Endodermal cell (in vitro differentiated cells): ENCODE measurements at regions not wholly inside any gene's neighbourhood (a gene's known extent, or its start where the extent isn't known, plus 50 kb on each side); places are given as distances from the start of the nearest gene placed in this dataset.

Experiments used
- DNase-seq: peaks from one replicate; pipeline ENCODE4 v3.0.0-alpha.2; 2017
- H3K27ac ChIP-seq: 2 replicates; pipeline ENCODE4 v1.5.1; 2013; ENCODE audit warnings: mild to moderate bottlenecking, low read depth, low read length, moderate library complexity
- H3K27me3 ChIP-seq: 2 replicates; pipeline ENCODE4 v1.6.1; 2013; ENCODE audit warnings: mild to moderate bottlenecking, low read length, moderate library complexity; ENCODE audit not compliant: insufficient read depth, control insufficient read depth, poor library complexity, severe bottlenecking
- H3K36me3 ChIP-seq: 2 replicates; pipeline ENCODE4 v1.7.0; 2013; ENCODE audit warnings: mild to moderate bottlenecking, low read length, moderate library complexity; ENCODE audit not compliant: control insufficient read depth, insufficient read depth
- H3K4me1 ChIP-seq: one replicate; pipeline ENCODE4 v1.7.0; 2013; ENCODE audit warnings: low read length; ENCODE audit not compliant: control insufficient read depth, insufficient read depth
- H3K4me3 ChIP-seq: 2 replicates; pipeline ENCODE4 v1.5.1; 2013; ENCODE audit warnings: mild to moderate bottlenecking, low read length, moderate library complexity
- H3K9ac ChIP-seq: 2 replicates; pipeline ENCODE4 v1.6.1; 2013; ENCODE audit warnings: mild to moderate bottlenecking, low read length, moderate library complexity; ENCODE audit not compliant: poor library complexity, severe bottlenecking; ENCODE audit errors: extremely low read depth
- H3K9me3 ChIP-seq: 2 replicates; pipeline ENCODE4 v1.6.1; 2013; ENCODE audit warnings: mild to moderate bottlenecking, low read length, moderate library complexity; ENCODE audit not compliant: control insufficient read depth
- H3K27ac Mint-ChIP-seq: 2 replicates; pipeline ENCODE4 v1.8.0; 2020; ENCODE audit warnings: mixed read lengths
- H3K27me3 Mint-ChIP-seq: 2 replicates; pipeline ENCODE4 v1.8.0; 2021; ENCODE audit warnings: mild to moderate bottlenecking, mixed read lengths; ENCODE audit not compliant: insufficient read depth
- H3K36me3 Mint-ChIP-seq: 2 replicates; pipeline ENCODE4 v1.8.0; 2020; ENCODE audit warnings: low read depth, mixed read lengths
- H3K4me1 Mint-ChIP-seq: 2 replicates; pipeline ENCODE4 v1.8.0; 2020; ENCODE audit warnings: mixed read lengths
- H3K4me3 Mint-ChIP-seq: 2 replicates; pipeline ENCODE4 v1.8.0; 2020; ENCODE audit warnings: mild to moderate bottlenecking, moderate library complexity, mixed read lengths
- H3K9me3 Mint-ChIP-seq: 2 replicates; pipeline ENCODE4 v1.8.0; 2020; ENCODE audit warnings: mild to moderate bottlenecking, mixed read lengths
- CTCF ChIP-seq: fragments of 200-600 bp; sonication (generic); conservative IDR thresholded peaks from 2 replicates; pipeline ENCODE4 v1.5.0; 2021; ENCODE audit warnings: antibody characterized with exemption, mild to moderate bottlenecking
- WGBS, 2 experiments: methylation state at CpG; one replicate each; pipeline versions ENCODE4 v1.1.5 to v1.1.7; 2013; ENCODE audit warnings: missing lambda C conversion rate in 2 of 2, mixed read lengths in 1 of 2; ENCODE audit not compliant: insufficient coverage in 1 of 2, insufficient read length in 1 of 2; 5-methylcytosine and 5-hydroxymethylcytosine counted together

GRCh38 chr5:136699651-136700050 is 334.3 kb upstream of the TRPC7 start:
- Mint-ChIP-seq H3K27ac (no peak overlapping the region), H3K4me1 (peaks cover 5% of the 10 kb centered on the region), H3K27me3 (peaks cover 4% of the 10 kb centered on the region), H3K4me3 (no peak overlapping the region), H3K9me3 (no peaks in the 10 kb centered on the region), H3K36me3 (no peaks in the 10 kb centered on the region)
- Histone ChIP-seq H3K36me3 (no peaks in the 10 kb centered on the region), H3K9me3 (no peaks in the 10 kb centered on the region), H3K4me1 (no peaks in the 10 kb centered on the region), H3K27me3 (no peaks in the 10 kb centered on the region), H3K27ac (no peak overlapping the region), H3K9ac (no peak overlapping the region), H3K4me3 (no peak overlapping the region)
- DNase-seq = no peak
- TF ChIP-seq CTCF = no peak
- 69 to 90% methylated on average over 5 to 7 of the region's 7 CpGs for WGBS, 2 experiments

- Histone ChIP-seq H3K36me3 (no peaks in the 10 kb centered on the region), H3K9me3 (no peaks in the 10 kb centered on the region), H3K4me3 (no peak overlapping the region), H3K27me3 (no peaks in the 10 kb centered on the region), H3K4me1 (no peaks in the 10 kb centered on the region), H3K9ac (no peak overlapping the region), H3K27ac (no peak overlapping the region)
- H3K27me3 Mint-ChIP-seq = peaks cover 4% of the 10 kb centered on the region
- no peak overlapping the region for H3K4me3 Mint-ChIP-seq
- DNase-seq = no peak
- no peaks in the 10 kb centered on the region for H3K9me3 Mint-ChIP-seq
- 82 to 100% methylated on average over 1 to 3 of the region's 5 CpGs for WGBS, 2 experiments
- no peak overlapping the region for H3K27ac Mint-ChIP-seq
- TF ChIP-seq CTCF = no peak
- H3K4me1 Mint-ChIP-seq = peaks cover 5% of the 10 kb centered on the region
- no peaks in the 10 kb centered on the region for H3K36me3 Mint-ChIP-seq
Observed at GRCh38 chr5:136698970-136699369, 333.6 kb upstream of the TRPC7 start.

- Mint-ChIP-seq H3K27me3 (no peaks in the 10 kb centered on the region), H3K9me3 (peaks cover 12% of the 10 kb centered on the region), H3K27ac (no peak overlapping the region), H3K36me3 (no peaks in the 10 kb centered on the region), H3K4me3 (no peak overlapping the region), H3K4me1 (peaks cover 5% of the 10 kb centered on the region)
- Histone ChIP-seq H3K9ac (no peak overlapping the region), H3K27me3 (no peaks in the 10 kb centered on the region), H3K4me3 (no peak overlapping the region), H3K36me3 (no peaks in the 10 kb centered on the region), H3K27ac (no peak overlapping the region), H3K9me3 (peaks cover 2% of the 10 kb centered on the region), H3K4me1 (no peaks in the 10 kb centered on the region)
- no peak for TF ChIP-seq CTCF
- no peak for DNase-seq
- WGBS, 2 experiments = 95 to 100% methylated on average over 1 to 4 of the region's 4 CpGs
Observed at GRCh38 chr5:136694258-136694657, 328.9 kb upstream of the TRPC7 start.
